HS-27A (cell line): ENCODE measurements at regions not wholly inside any gene's neighbourhood (a gene's known extent, or its start where the extent isn't known, plus 50 kb on each side); places are given as distances from the start of the nearest gene placed in this dataset.
A peak's percentile ranks its signal among the peaks of the same experiment; 100 is the strongest.

Source experiments
- DNase-seq: peaks from one replicate; pipeline ENCODE4 v3.0.0-alpha.2; 2012; ENCODE audit warnings: low read depth, missing footprints

DNA sequence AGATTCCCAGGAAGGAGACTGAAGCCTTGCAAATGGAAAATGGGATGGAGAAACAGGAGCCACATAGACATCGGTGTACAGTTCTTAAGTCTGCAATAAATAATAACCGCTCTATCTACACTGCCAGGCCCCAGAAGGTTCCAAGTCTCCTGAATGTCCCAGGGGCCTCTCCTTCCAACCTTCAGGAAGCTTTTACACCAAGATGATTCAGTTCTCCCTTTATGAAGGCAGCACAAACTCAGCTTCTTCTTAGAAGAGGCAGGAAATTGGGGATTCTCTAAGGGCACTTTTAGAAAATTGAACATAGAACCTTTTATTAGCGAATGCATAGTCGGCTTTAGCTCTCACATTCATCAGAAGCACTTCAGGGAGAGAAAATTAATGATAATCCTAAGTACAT is 130.8 kb upstream of the LYZL1 start:
- no peak for DNase-seq

GRCh38 chr10:29160150-29160617 is 128.7 kb upstream of the LYZL1 start:
- DNase-seq = peak; percentile 43

- DNase-seq = no peak
Measured at GRCh38 chr10:29163746-29164145, 125.1 kb upstream of the LYZL1 start.

- DNase-seq = no peak
Measured at GRCh38 chr10:29166713-29167112, 122.2 kb upstream of the LYZL1 start.

- no peak for DNase-seq
Measured at GRCh38 chr10:29169021-29169420, 119.8 kb upstream of the LYZL1 start.

- DNase-seq = no peak
Measured at GRCh38 chr10:29171717-29172116, 117.2 kb upstream of the LYZL1 start.

DNA sequence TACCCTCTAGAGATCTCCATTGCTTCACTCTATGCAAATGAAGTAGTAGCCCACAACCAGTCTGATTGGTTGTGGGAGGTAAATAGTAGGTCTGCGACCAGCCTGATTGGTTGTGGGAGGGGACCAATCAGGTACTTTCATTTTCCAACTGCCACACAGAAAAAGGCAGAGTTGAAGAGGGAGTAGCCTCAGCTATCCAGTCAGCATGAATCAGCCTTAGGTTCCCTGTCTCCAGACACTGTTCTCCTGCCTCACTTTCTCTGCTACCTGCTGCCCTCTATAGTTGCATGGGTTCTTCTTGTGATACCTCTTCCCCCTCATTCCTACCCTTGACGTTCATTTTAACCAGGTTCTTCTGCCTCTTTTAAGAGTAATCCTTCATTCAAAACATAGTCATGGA is 114.5 kb upstream of the LYZL1 start:
- no peak for DNase-seq

GRCh38 chr10:29176845-29177832 is 111.7 kb upstream of the LYZL1 start:
- DNase-seq = no peak

DNA sequence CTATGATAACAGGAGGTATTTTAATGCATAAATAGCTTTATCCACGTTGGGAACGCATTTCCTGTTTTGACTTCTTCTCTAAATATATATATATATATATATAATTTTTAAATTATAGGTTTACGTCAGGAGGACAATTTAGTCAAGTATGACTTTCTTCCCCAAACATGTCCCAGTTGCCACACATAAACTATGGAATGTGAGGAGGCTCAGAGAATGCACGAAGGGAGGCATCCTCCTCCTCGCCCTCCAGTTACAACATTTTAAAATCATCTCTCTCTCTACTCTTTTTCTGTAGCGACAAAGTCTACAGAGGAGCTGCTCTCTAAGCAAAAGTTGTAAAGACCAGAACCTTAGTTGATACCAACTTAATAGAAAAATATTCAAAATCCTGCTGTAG is 106.9 kb upstream of the LYZL1 start:
- no peak for DNase-seq

DNA sequence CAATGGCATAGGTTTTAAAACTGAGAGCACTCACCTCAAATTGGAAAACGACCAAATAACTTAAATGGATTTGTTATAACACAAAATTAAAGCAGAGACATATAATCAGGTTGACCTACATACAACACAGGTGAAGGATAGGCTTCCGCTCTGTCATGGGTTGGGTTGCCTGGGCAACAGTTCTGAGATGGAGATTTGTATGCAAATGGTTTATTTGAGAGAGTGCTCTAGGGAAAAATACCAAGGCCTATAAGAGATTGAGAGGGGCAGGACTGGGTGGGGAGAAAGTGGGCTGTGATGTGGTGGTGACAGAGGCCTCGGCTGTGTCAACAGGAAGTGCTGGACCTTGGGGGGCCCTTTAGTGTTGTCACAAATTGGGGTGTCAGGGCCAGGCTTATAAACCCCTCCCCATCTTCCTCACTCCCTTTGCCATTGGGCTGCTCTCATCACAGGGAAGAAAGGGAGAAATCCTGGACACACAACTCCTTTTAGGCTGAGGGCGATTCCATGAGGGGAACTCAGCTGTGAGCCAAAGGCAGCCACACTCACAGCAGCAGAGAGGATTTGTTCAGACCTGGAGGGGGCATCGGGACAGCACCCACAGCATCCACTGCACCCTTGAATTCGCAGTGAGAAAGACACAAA is 105.4 kb upstream of the LYZL1 start:
- DNase-seq = no peak

- no peak for DNase-seq
Measured at GRCh38 chr10:29184205-29185000, 104.5 kb upstream of the LYZL1 start.

- DNase-seq = no peak
Measured at GRCh38 chr10:29185050-29185449, 103.8 kb upstream of the LYZL1 start.

- peak; percentile 34 for DNase-seq
Measured at GRCh38 chr10:29186221-29186620, 102.6 kb upstream of the LYZL1 start.

- DNase-seq = no peak
Measured at GRCh38 chr10:29189256-29189655, 99.6 kb upstream of the LYZL1 start.

GRCh38 chr10:29191674-29192073 is 97.2 kb upstream of the LYZL1 start:
- DNase-seq = no peak

DNA sequence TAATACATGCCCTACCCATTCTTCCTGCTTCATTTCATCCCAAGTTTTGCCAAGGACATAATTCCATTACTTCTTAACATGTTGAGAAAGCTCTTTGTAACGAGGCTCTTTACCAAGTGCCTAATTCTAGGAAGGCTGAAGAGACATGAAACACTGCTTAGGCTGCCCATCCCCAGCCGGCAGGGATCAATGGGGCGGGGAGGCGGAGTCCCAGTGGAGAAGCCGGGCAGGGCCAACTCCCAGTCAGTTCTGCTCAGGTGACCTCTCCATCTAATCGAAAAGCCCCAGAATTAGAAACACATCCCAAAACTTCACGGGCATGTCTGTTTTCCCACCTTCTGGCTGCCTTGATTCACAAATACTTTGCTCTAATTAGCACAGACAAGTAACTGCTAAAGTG is 89.5 kb upstream of the LYZL1 start:
- DNase-seq = no peak

DNA sequence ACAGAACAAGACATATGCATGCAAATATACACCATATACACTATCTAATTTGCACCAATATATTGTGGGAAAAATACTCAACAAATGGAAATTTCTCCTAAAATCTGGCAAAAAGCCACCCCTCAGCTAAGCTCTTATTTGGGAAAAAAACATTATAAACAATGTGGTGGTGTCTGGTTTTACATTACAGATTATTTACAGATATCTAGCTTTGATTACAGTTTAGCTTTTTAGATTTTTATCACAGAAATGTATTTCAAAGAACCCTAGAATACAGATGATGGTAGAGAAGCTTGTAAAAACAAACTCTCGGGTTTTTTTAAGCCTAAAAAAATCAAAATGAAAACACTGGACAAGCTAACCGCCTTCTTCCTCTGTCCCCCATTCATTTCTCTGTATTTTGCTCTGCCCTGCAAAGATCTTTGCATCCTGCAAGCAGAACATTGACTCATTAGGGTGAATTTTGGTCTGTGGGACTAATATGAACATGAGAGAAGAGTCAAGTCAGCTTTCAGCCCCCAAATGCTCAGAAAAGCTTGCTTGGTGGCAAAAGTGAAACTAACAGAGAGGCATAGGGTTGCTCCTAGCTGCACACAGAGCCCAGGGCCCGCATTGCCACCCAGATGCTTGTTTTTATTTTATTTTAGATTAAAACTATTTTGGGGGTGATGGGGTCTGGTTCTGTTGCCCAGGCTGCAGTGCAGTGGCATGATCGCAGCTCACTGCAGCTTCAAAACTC is 88.8 kb upstream of the LYZL1 start:
- DNase-seq = no peak

DNA sequence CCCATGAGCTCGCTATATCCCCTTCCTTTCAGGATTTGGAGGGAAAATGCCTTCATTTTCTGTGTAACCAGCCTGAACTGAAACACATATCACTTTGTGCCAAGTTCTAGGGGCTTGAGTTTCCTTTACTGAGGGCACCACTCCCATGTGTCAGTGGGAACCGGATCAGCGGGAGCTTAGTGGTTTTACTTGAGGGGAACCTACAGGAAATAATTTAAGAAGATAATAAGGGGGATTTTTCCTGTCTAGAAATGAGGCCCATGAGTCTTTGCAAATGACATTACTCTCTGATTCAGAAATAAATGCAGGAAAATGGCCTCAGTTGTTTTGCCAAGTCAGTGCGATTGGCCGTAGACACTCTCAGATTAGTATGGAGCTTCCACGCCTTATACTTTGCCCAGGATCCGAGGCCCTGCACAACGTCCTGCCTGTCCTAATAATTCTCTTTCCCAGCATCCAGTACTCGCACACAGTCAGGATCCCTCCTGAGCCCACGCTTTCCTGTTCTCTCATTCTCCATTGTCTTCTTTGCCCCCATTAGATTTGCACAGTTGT is 86.4 kb upstream of the LYZL1 start:
- DNase-seq = no peak

DNA sequence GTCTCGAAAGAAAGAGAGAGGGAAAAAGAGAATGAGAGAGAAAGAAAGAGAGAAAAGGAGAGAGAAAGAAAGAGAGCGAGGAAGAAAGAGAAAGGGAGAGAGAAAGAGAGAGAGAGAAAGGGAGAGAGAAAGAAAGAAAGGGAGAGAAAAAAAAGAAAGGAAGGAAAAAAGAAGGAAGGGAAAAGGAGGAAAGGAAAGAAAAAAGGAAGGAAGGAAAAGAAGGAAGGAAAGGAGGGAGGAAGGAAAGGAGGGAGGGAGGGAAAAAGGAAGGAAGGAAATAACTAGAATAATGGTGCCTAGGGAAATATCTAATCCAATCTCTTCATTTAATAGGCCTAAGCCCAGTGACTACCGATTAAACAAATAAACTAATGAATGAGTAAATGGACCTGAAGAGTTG is 85.4 kb upstream of the LYZL1 start:
- no peak for DNase-seq

- no peak for DNase-seq
Measured at GRCh38 chr10:29204070-29204800, 84.6 kb upstream of the LYZL1 start.

DNA sequence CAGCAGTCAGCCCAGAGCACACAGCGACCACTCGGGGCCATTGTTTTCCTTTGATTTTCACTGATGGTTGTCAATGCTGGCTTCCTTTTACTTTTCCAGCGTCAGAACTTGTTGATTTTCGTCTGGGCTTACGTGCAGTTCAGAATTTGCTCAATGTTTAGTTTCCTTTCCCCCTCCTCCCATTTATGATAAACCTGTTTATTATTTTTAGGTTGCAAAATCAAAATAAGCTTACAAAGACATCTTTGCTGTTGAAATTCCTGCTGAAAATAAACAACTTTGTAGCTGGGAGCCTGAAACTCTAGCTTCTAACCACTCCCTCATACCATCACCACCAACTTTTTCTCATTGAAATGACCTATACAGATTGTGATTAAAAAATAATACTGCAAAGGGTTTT is 83.1 kb upstream of the LYZL1 start:
- no peak for DNase-seq
